HG03432 (cell line): ENCODE measurements at regions not wholly inside any gene's neighbourhood (a gene's known extent, or its start where the extent isn't known, plus 50 kb on each side); places are given as distances from the start of the nearest gene placed in this dataset.

Source experiments
- ATAC-seq: cut with Tn5 transposase; IDR thresholded peaks from one replicate; pipeline ENCODE4 v1.9.1; 2021; ENCODE audit warnings: mild to moderate bottlenecking, moderate library complexity; ENCODE audit not compliant: unreplicated experiment

- no peak for ATAC-seq
These were observed 675.4 kb upstream of the NR2F2 start for GRCh38 chr15:95655089-95655607.

GRCh38 chr15:95656595-95656994 is 673.9 kb upstream of the NR2F2 start:
- no peak for ATAC-seq

GRCh38 chr15:95658799-95659198 is 671.7 kb upstream of the NR2F2 start:
- no peak for ATAC-seq

- no peak for ATAC-seq
These were observed 670.8 kb upstream of the NR2F2 start for GRCh38 chr15:95659656-95660055.

GRCh38 chr15:95662638-95663037 is 667.9 kb upstream of the NR2F2 start:
- no peak for ATAC-seq

- no peak for ATAC-seq
These were observed 667.1 kb upstream of the NR2F2 start for GRCh38 chr15:95663156-95664100.

- ATAC-seq = no peak
These were observed 666.0 kb upstream of the NR2F2 start for GRCh38 chr15:95664450-95664849.

GRCh38 chr15:95669146-95669922 is 661.2 kb upstream of the NR2F2 start:
- peak; percentile 69 for ATAC-seq

GRCh38 chr15:95674031-95674430 is 656.5 kb upstream of the NR2F2 start:
- ATAC-seq = no peak

GRCh38 chr15:95676500-95676899 is 654.0 kb upstream of the NR2F2 start:
- ATAC-seq = no peak

- ATAC-seq = no peak
These were observed 650.5 kb upstream of the NR2F2 start for GRCh38 chr15:95679847-95680582.

GRCh38 chr15:95680728-95681127 is 649.8 kb upstream of the NR2F2 start:
- ATAC-seq = no peak

GRCh38 chr15:95681836-95682544 is 648.5 kb upstream of the NR2F2 start:
- no peak for ATAC-seq

- no peak for ATAC-seq
These were observed 646.4 kb upstream of the NR2F2 start for GRCh38 chr15:95684126-95684525.

- ATAC-seq = no peak
These were observed 645.8 kb upstream of the NR2F2 start for GRCh38 chr15:95684693-95685115.

- ATAC-seq = no peak
These were observed 643.4 kb upstream of the NR2F2 start for GRCh38 chr15:95687061-95687460.

GRCh38 chr15:95687686-95688085 is 642.8 kb upstream of the NR2F2 start:
- no peak for ATAC-seq

GRCh38 chr15:95690631-95691340 is 639.7 kb upstream of the NR2F2 start:
- peak; percentile 95 for ATAC-seq

- ATAC-seq = no peak
These were observed 636.6 kb upstream of the NR2F2 start for GRCh38 chr15:95693917-95694316.

- no peak for ATAC-seq
These were observed 632.3 kb upstream of the NR2F2 start for GRCh38 chr15:95698230-95698629.
